ENCODE measurements at regions not wholly inside any gene's neighbourhood (a gene's known extent, or its start where the extent isn't known, plus 50 kb on each side); places are given as distances from the start of the nearest gene placed in this dataset.

DNA sequence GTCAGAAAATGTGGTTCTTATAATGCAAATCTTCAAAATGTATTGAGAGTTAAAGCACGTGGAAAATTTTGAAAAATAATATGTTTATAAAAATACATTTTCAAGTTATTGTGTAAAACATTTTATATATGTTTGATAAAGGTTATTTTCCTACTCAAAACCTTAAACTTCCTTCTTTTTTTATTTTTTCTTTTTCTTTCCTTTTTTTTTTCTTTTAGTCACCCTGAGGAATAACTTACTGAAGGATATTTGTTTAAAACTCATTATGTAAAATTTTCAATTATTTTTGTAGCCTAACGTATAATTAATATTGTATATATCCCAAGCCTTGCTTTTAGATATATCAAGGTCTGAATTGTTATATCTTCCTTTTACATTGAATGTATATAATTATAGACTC lies 346.8 kb upstream of the GYPC start:
- no peak for DNase-seq (ENCODE audit: low read depth)
- TF ChIP-seq, protein P1, sequence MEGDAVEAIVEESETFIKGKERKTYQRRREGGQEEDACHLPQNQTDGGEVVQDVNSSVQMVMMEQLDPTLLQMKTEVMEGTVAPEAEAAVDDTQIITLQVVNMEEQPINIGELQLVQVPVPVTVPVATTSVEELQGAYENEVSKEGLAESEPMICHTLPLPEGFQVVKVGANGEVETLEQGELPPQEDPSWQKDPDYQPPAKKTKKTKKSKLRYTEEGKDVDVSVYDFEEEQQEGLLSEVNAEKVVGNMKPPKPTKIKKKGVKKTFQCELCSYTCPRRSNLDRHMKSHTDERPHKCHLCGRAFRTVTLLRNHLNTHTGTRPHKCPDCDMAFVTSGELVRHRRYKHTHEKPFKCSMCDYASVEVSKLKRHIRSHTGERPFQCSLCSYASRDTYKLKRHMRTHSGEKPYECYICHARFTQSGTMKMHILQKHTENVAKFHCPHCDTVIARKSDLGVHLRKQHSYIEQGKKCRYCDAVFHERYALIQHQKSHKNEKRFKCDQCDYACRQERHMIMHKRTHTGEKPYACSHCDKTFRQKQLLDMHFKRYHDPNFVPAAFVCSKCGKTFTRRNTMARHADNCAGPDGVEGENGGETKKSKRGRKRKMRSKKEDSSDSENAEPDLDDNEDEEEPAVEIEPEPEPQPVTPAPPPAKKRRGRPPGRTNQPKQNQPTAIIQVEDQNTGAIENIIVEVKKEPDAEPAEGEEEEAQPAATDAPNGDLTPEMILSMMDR (IDR thresholded peaks at IDR 0.05; ENCODE audit: control insufficient read depth, extremely low read depth, insufficient read depth), result no peak
- H3K4me3 ChIP-seq (ENCODE audit: low read depth, low read length), result no peak overlapping the region

DNA sequence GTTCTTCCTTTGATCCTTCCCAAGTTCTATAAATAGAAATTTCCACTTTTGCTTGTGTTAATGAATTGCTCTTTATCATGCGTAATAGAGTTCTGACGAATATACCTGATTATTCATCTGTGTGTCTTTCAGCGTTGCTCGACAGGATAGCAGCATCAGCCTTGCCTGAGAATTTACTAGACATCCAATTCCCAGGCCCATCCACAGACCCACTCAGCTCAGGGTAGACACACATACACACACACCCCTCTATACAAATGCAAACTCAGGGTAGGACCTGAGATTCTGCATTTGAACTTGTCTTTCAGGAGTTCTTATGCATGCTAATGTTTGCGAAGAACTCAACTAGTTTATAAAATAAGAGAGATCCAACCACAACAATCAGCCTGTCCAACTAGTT lies 343.4 kb upstream of the GYPC start:
- no peak for DNase-seq (ENCODE audit: low read depth)
- TF ChIP-seq, protein P1 (IDR thresholded peaks at IDR 0.05; ENCODE audit: control insufficient read depth, extremely low read depth, insufficient read depth), result no peak
- H3K4me3 ChIP-seq (ENCODE audit: low read depth, low read length), result no peak overlapping the region

DNA sequence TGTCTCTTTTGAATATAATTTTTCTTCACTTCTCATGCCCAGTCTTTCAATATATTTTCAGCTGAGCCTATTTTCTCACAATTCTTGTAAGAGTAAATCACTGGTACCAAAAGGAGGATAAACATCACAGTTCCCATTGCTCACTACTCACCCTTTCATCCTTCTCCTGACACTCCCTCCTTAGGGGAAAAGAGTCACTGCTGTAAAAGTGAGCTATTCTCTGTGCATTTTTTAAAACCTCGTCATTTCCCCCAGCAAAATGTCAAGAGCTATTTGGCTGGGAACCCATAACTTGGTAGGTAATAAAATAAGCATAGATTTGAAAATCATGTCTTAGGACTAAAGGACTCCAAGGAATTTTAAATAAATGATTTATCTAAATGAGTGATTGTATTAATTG lies 340.1 kb upstream of the GYPC start:
- TF ChIP-seq, protein P1 (IDR thresholded peaks at IDR 0.05; ENCODE audit: control insufficient read depth, extremely low read depth, insufficient read depth), result no peak
- H3K4me3 ChIP-seq (ENCODE audit: low read depth, low read length), result no peak overlapping the region
- DNase-seq (ENCODE audit: low read depth), result no peak

DNA sequence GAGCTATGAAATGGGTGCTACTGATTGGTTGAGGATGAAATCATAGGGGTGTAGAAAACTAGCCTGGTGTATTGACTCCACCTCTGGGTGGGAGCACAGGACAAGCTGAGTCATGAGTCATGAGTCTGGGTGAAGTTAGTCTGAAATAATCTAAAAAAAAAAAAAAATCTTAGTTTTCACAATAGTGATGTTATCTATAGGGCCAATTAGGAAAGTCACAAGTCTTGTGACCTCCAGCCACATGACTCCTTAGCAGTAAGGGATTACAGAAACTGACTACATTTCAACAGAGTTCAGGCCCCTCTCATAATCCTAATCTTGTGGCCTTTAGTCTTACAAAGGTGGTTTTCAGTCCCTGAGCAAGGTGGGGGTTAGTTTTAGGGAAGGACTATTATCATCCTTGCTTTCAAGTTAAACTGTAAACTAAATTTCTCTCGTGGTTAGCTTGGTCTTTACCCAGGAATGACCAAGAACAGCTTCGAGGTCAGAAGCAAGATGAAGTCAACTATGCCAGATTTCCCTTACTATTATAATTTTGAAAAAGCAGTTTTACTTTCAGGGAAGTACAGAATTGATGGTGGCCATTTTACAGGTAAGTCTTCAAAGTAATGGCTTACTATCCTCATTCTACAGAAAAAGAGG lies 338.0 kb upstream of the GYPC start:
- TF ChIP-seq, protein P1 (IDR thresholded peaks at IDR 0.05; ENCODE audit: control insufficient read depth, extremely low read depth, insufficient read depth), result no peak
- no peak overlapping the region for H3K4me3 ChIP-seq (ENCODE audit: low read depth, low read length)
- DNase-seq (ENCODE audit: low read depth), result no peak

DNA sequence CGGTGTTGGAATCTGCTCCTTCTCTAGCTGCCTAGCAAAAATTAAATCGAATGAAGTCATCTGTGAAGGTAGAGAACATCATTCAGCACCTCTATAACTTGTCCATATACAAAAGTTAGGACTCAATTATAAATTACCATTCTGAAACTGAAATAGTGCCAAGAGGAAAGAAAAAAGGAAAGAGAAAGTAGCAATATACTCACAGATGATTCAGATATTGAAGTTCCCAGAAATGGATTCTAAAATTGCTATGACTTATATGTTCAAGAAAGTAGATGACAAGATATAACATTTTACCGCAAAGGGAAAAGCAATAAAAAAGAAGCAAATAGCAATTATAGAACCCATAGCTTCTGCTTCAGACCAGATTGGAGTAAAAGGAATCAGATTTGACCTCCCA lies 333.6 kb upstream of the GYPC start:
- no peak for DNase-seq (ENCODE audit: low read depth)
- TF ChIP-seq, protein P1 (IDR thresholded peaks at IDR 0.05; ENCODE audit: control insufficient read depth, extremely low read depth, insufficient read depth), result no peak
- H3K4me3 ChIP-seq (ENCODE audit: low read depth, low read length), result no peak overlapping the region

DNA sequence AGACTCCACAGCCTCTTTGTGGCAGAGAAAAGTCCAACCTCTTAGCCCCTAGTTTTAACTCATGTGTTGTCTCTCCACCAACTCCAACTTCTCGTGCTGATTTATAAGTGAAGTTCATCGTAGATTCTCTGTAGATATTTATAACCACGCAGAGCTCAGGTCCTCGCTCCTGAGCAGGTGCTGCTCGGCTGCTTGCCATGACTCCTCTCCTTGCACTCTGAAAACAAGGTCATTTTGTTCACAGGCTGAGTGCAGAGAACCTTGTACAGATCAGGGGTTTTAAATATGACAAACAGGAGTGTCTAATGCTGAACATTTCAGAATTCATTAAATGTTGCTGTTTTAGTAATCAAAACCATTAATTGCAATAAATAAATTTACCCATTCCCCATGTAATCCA lies 330.8 kb upstream of the GYPC start:
- TF ChIP-seq, protein P1 (IDR thresholded peaks at IDR 0.05; ENCODE audit: control insufficient read depth, extremely low read depth, insufficient read depth), result no peak
- DNase-seq (ENCODE audit: low read depth), result no peak

DNA sequence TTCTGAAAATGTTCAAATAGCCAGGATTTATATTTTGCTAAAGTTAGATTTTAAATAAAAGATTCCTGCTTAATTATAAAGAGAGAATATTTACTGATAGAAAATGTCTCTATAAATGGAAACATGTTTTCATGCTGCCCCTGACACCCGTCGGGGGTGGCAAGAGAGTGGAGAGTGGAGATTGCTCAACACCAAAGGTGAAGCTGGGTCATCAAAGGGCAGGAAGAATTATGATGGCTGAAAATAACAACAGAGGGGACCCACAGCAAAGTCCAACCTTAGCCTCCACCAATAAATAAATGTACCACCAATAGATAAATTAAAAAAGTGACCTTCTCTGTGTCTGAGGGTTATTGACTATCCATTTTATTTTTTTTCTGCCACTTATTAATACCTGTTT lies 326.8 kb upstream of the GYPC start:
- no peak for DNase-seq (ENCODE audit: low read depth)
- H3K4me3 ChIP-seq (ENCODE audit: low read depth, low read length), result no peak overlapping the region
- TF ChIP-seq, protein P1 (IDR thresholded peaks at IDR 0.05; ENCODE audit: control insufficient read depth, extremely low read depth, insufficient read depth), result no peak

More for the DNA sequence above, 330.8 kb upstream of the GYPC start:
- H3K4me3 ChIP-seq (ENCODE audit: low read depth, low read length), result no peak overlapping the region
